Neural progenitor cell (in vitro differentiated cells): ENCODE measurements at regions not wholly inside any gene's neighbourhood (a gene's known extent, or its start where the extent isn't known, plus 50 kb on each side); places are given as distances from the start of the nearest gene placed in this dataset.

Experiments
- EZH2 ChIP-seq: fragments of 200-600 bp; sonication (generic); IDR thresholded peaks from 2 replicates; pipeline ENCODE4 v1.6.1; 2017; ENCODE audit warnings: antibody characterized with exemption, mild to moderate bottlenecking, moderate library complexity
- EZH2phosphoT487 ChIP-seq: fragments of 200-600 bp; sonication (generic); IDR thresholded peaks from 2 replicates; pipeline ENCODE4 v1.6.1; 2017; ENCODE audit warnings: antibody characterized with exemption
- TF ChIP-seq, protein P1 (sequence below): fragments of 200-600 bp; sonication (generic); IDR thresholded peaks from 2 replicates; pipeline ENCODE4 v1.5.1; 2017; ENCODE audit warnings: antibody characterized with exemption, mild to moderate bottlenecking

DNA sequence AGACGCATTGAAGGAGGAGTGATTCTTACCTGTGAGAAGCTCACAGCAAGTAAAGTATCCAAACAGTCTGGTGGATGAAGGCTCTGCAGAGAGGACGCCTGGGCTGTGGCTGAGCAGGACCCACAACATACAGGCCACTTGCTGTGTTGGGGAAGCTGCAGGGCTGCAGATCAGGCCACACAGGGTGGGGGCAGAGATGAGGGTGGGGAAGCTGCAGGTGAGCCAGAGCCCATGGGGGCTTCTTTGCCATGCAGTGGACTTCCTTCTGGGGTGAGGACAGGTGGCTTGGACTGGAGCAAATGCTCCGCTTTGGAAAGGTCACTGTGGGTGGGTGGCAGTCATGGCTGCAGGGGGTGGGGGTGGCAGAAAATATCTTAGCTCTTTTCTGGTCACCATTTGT is 214.8 kb downstream of the GLRX3 start:
- no peak for TF ChIP-seq EZH2
- TF ChIP-seq, protein P1, sequence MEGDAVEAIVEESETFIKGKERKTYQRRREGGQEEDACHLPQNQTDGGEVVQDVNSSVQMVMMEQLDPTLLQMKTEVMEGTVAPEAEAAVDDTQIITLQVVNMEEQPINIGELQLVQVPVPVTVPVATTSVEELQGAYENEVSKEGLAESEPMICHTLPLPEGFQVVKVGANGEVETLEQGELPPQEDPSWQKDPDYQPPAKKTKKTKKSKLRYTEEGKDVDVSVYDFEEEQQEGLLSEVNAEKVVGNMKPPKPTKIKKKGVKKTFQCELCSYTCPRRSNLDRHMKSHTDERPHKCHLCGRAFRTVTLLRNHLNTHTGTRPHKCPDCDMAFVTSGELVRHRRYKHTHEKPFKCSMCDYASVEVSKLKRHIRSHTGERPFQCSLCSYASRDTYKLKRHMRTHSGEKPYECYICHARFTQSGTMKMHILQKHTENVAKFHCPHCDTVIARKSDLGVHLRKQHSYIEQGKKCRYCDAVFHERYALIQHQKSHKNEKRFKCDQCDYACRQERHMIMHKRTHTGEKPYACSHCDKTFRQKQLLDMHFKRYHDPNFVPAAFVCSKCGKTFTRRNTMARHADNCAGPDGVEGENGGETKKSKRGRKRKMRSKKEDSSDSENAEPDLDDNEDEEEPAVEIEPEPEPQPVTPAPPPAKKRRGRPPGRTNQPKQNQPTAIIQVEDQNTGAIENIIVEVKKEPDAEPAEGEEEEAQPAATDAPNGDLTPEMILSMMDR, result no peak
- TF ChIP-seq EZH2phosphoT487, result no peak
